ENCODE measurements at regions not wholly inside any gene's neighbourhood (a gene's known extent, or its start where the extent isn't known, plus 50 kb on each side); places are given as distances from the start of the nearest gene placed in this dataset.

DNA sequence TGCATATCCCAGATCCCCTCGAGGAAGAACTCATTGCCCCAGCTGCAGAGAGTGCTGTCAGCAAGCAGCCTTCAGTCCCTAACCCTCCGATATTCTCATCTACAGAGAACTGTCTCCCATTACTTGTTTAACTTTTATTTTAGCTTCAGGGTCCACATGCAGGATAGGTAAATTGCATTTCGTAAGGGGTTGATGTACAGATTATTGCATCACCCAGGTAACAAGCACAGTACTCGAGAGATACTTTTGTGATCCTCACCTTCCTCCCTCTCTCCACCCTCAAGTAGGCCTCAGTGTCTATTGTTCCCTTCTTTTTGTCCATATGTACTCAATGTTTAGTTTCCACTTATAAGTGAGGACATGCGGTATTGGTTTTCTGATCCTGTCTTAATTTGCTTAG, 171.5 kb upstream of the IRS2 start:
- DNase-seq (no peak), FAIRE-seq (no peak)
- H3K36me3 ChIP-seq (ENCODE audit: control insufficient read depth in 3 of 3, insufficient read depth in 2 of 3, low read depth in 1 of 3, low read length in 3 of 3), result no peaks in the 10 kb centered on the region
- no peaks in the 10 kb centered on the region for H3K9me3 ChIP-seq (ENCODE audit: control insufficient read depth in 2 of 2, insufficient read depth in 1 of 2, low read depth in 1 of 2, low read length in 1 of 2)
- no peaks in the 10 kb centered on the region for H3K4me1 ChIP-seq (ENCODE audit: control insufficient read depth in 3 of 3, insufficient read depth in 2 of 3, low read depth in 1 of 3, low read length in 2 of 3)
- H3K27me3 ChIP-seq (ENCODE audit: control insufficient read depth in 3 of 3, insufficient read depth in 3 of 3, low read length in 3 of 3), result no peaks in the 10 kb centered on the region
- H3K4me3 ChIP-seq (ENCODE audit: low read depth in 1 of 3, low read length in 3 of 3), result no peak overlapping the region
- H3K27ac ChIP-seq (ENCODE audit: low read depth in 1 of 3, low read length in 2 of 3), result no peak overlapping the region
- WGBS, 3 donors, result 71 to 82% (median 76%) methylated on average over 5 of the region's 5 CpGs

DNA sequence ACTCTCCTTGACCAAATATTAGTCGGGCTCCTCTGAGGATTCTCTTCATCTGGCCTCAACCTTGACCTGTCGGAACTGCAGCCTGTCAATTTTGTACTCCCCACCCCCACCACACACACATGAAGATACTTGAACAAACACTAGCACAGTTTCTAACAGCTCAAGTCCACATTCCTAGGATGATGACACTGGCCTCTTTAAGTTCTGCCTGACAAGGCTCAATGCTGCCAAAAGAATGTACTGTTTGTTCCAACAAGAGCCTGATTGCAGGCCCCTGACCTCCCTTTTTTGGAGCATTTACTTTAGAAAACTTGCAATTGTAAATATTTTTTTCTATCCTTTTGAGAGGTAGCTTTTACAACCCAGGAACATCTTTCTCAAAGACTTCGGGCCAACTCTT, 169.2 kb upstream of the IRS2 start:
- no peak for FAIRE-seq
- Histone ChIP-seq H3K4me1 (ENCODE audit: control insufficient read depth in 3 of 3, insufficient read depth in 2 of 3, low read depth in 1 of 3, low read length in 2 of 3) (no peaks in the 10 kb centered on the region), H3K27ac (ENCODE audit: low read depth in 1 of 3, low read length in 2 of 3) (no peak overlapping the region), H3K36me3 (ENCODE audit: control insufficient read depth in 3 of 3, insufficient read depth in 2 of 3, low read depth in 1 of 3, low read length in 3 of 3) (no peaks in the 10 kb centered on the region), H3K4me3 (ENCODE audit: low read depth in 1 of 3, low read length in 3 of 3) (no peak overlapping the region), H3K27me3 (ENCODE audit: control insufficient read depth in 3 of 3, insufficient read depth in 3 of 3, low read length in 3 of 3) (no peaks in the 10 kb centered on the region), H3K9me3 (ENCODE audit: control insufficient read depth in 2 of 2, insufficient read depth in 1 of 2, low read depth in 1 of 2, low read length in 1 of 2) (no peaks in the 10 kb centered on the region)
- 52 to 58% (median 57%) methylated on average over 3 of the region's 3 CpGs for WGBS, 3 donors
- no peak for DNase-seq

DNA sequence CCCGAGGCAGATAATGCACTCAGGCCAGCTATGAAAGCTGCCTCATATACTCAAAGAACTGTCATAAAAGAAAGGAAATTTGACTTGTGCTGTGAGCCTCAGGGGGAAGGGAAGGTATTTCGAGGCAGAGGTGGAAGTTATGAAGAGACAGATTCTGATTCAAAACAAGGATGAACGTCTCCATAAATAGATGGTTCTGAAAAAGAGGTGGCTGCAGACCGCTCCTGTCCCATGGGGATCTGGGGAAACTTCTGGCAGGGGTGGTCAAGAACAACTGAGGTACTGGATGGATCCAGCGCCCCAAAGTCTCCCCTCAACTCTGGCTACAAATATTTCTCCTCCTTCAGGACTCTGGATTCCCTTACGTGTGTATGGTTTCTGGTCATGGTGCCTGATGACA, 168.1 kb upstream of the IRS2 start:
- WGBS, 3 donors, result 81 to 85% (median 82%) methylated on average over 6 of the region's 6 CpGs
- Histone ChIP-seq H3K36me3 (ENCODE audit: control insufficient read depth in 3 of 3, insufficient read depth in 2 of 3, low read depth in 1 of 3, low read length in 3 of 3) (no peaks in the 10 kb centered on the region), H3K27me3 (ENCODE audit: control insufficient read depth in 3 of 3, insufficient read depth in 3 of 3, low read length in 3 of 3) (no peaks in the 10 kb centered on the region), H3K4me3 (ENCODE audit: low read depth in 1 of 3, low read length in 3 of 3) (no peak overlapping the region), H3K4me1 (ENCODE audit: control insufficient read depth in 3 of 3, insufficient read depth in 2 of 3, low read depth in 1 of 3, low read length in 2 of 3) (no peaks in the 10 kb centered on the region), H3K27ac (ENCODE audit: low read depth in 1 of 3, low read length in 2 of 3) (no peak overlapping the region), H3K9me3 (ENCODE audit: control insufficient read depth in 2 of 2, insufficient read depth in 1 of 2, low read depth in 1 of 2, low read length in 1 of 2) (no peaks in the 10 kb centered on the region)
- DNase-seq, result no peak
- FAIRE-seq, result no peak

DNA sequence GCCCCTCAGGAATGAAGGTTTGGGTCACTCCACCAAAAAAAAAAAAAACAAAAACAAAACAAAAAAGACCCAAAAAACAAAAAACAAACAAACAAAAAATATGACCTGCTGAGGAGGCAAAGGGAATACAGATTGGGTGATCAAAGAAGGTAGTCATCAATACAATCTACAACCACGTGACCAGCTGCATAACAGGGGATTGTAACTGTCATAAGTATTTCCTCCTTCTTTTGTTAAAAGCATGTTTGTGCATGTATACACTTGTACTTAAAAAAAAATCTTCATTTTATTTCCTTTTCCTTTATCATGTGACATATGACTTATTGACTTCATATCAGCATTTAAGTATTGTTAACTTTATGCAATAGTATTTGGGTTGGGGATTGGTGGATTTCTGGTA, 165.1 kb upstream of the IRS2 start:
- H3K9me3 ChIP-seq (ENCODE audit: control insufficient read depth in 2 of 2, insufficient read depth in 1 of 2, low read depth in 1 of 2, low read length in 1 of 2), result no peaks in the 10 kb centered on the region
- 44 to 64% (median 45%) methylated on average over 1 of the region's 1 CpG for WGBS, 3 donors
- no peak overlapping the region for H3K27ac ChIP-seq (ENCODE audit: low read depth in 1 of 3, low read length in 2 of 3)
- H3K36me3 ChIP-seq (ENCODE audit: control insufficient read depth in 3 of 3, insufficient read depth in 2 of 3, low read depth in 1 of 3, low read length in 3 of 3), result no peaks in the 10 kb centered on the region
- DNase-seq, result no peak
- no peak overlapping the region for H3K4me3 ChIP-seq (ENCODE audit: low read depth in 1 of 3, low read length in 3 of 3)
- no peak for FAIRE-seq
- no peaks in the 10 kb centered on the region for H3K4me1 ChIP-seq (ENCODE audit: control insufficient read depth in 3 of 3, insufficient read depth in 2 of 3, low read depth in 1 of 3, low read length in 2 of 3)
- H3K27me3 ChIP-seq (ENCODE audit: control insufficient read depth in 3 of 3, insufficient read depth in 3 of 3, low read length in 3 of 3), result no peaks in the 10 kb centered on the region

DNA sequence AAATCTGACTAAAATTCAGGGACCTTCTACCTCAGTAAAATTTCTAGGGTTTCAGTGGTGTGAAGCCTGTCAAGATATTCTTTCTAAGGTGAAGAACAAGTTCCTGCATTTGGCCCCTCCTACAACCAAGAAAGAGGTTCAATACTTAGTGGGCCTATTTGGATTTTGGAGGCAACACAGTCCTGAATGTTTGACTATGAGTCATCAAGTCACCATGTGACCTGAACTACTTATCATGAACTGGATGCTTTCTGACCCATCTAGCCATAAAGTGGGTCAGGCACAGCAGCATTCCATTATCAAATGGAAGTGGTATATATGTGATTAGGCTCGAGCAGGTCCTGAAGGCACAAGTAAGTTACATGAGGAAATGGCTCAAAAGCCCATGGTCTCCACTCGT, 163.0 kb upstream of the IRS2 start:
- DNase-seq (no peak), FAIRE-seq (no peak)
- H3K27me3 ChIP-seq (ENCODE audit: control insufficient read depth in 3 of 3, insufficient read depth in 3 of 3, low read length in 3 of 3), result no peaks in the 10 kb centered on the region
- 43 to 61% (median 52%) methylated on average over 2 of the region's 2 CpGs for WGBS, 3 donors
- H3K9me3 ChIP-seq (ENCODE audit: control insufficient read depth in 2 of 2, insufficient read depth in 1 of 2, low read depth in 1 of 2, low read length in 1 of 2), result no peaks in the 10 kb centered on the region
- H3K27ac ChIP-seq (ENCODE audit: low read depth in 1 of 3, low read length in 2 of 3), result no peak overlapping the region
- no peaks in the 10 kb centered on the region for H3K4me1 ChIP-seq (ENCODE audit: control insufficient read depth in 3 of 3, insufficient read depth in 2 of 3, low read depth in 1 of 3, low read length in 2 of 3)
- no peak overlapping the region for H3K4me3 ChIP-seq (ENCODE audit: low read depth in 1 of 3, low read length in 3 of 3)
- no peaks in the 10 kb centered on the region for H3K36me3 ChIP-seq (ENCODE audit: control insufficient read depth in 3 of 3, insufficient read depth in 2 of 3, low read depth in 1 of 3, low read length in 3 of 3)

DNA sequence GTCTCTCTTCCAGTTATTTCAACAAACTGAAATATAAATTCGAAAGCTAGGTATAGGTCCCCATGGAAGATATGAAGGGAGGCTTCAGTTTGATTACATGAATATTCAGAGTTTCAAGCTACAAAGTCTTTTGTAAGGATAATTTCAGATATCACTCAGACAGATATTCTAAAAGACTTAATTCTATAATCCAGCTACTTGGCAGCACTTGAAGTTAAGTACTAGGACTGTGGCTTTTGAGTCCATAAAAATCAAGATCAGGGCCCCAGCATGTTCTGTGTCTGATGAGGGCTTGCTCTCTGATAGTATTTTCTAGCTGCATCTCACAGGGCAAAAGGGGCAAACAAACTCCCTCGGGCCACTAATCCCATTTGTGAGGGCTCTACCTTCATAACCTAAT, 160.6 kb upstream of the IRS2 start:
- 68 to 85% (median 79%) methylated on average over 2 of the region's 2 CpGs for WGBS, 3 donors
- Histone ChIP-seq H3K36me3 (ENCODE audit: control insufficient read depth in 3 of 3, insufficient read depth in 2 of 3, low read depth in 1 of 3, low read length in 3 of 3) (no peaks in the 10 kb centered on the region), H3K27ac (ENCODE audit: low read depth in 1 of 3, low read length in 2 of 3) (no peak overlapping the region), H3K4me3 (ENCODE audit: low read depth in 1 of 3, low read length in 3 of 3) (no peak overlapping the region), H3K4me1 (ENCODE audit: control insufficient read depth in 3 of 3, insufficient read depth in 2 of 3, low read depth in 1 of 3, low read length in 2 of 3) (no peaks in the 10 kb centered on the region), H3K9me3 (ENCODE audit: control insufficient read depth in 2 of 2, insufficient read depth in 1 of 2, low read depth in 1 of 2, low read length in 1 of 2) (no peaks in the 10 kb centered on the region), H3K27me3 (ENCODE audit: control insufficient read depth in 3 of 3, insufficient read depth in 3 of 3, low read length in 3 of 3) (no peaks in the 10 kb centered on the region)
- DNase-seq, result no peak
- FAIRE-seq, result no peak

DNA sequence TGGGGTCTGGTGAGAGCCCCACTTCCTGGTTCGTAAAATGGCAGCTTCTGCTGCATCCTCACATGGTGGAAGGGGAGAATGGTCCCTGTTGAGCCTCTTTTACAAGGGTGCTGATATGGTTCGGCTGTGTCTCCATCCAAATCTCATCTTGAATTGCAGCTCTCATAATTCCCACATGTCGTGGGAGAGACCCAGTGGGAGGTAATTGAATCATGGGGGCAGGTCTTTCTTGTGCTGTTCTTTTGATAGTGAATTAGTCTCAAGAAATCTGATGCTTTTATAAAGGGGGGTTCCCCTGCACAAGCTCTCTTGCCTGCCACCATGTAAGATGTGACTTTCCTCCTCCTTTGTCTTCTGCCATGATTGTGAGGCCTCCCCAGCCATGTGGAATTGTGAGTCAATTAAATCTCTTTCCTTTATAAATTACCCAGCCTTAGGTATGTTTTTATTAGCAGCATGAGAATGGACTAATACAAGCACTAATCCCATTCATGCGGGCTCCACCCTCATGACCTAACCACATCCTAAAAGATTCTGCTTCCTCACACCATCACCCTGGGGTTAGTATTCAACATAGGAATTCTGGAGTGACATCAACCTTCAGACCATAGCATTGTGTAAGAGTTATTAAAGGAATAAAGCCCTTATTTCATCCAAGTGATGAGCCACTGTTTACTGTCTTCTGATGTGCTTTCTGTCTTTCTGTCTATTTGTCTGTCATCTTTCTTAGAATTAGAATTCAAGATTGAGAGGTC, 159.0 kb upstream of the IRS2 start:
- FAIRE-seq, result no peak
- DNase-seq, result no peak
- 69 to 83% (median 78%) methylated on average over 4 of the region's 4 CpGs for WGBS, 3 donors
- H3K36me3 ChIP-seq (ENCODE audit: control insufficient read depth in 3 of 3, insufficient read depth in 2 of 3, low read depth in 1 of 3, low read length in 3 of 3), result no peaks in the 10 kb centered on the region
- no peak overlapping the region for H3K27ac ChIP-seq (ENCODE audit: low read depth in 1 of 3, low read length in 2 of 3)
- no peak overlapping the region for H3K4me3 ChIP-seq (ENCODE audit: low read depth in 1 of 3, low read length in 3 of 3)
- H3K4me1 ChIP-seq (ENCODE audit: control insufficient read depth in 3 of 3, insufficient read depth in 2 of 3, low read depth in 1 of 3, low read length in 2 of 3), result no peaks in the 10 kb centered on the region
- H3K27me3 ChIP-seq (ENCODE audit: control insufficient read depth in 3 of 3, insufficient read depth in 3 of 3, low read length in 3 of 3), result no peaks in the 10 kb centered on the region
- H3K9me3 ChIP-seq (ENCODE audit: control insufficient read depth in 2 of 2, insufficient read depth in 1 of 2, low read depth in 1 of 2, low read length in 1 of 2), result no peaks in the 10 kb centered on the region

DNA sequence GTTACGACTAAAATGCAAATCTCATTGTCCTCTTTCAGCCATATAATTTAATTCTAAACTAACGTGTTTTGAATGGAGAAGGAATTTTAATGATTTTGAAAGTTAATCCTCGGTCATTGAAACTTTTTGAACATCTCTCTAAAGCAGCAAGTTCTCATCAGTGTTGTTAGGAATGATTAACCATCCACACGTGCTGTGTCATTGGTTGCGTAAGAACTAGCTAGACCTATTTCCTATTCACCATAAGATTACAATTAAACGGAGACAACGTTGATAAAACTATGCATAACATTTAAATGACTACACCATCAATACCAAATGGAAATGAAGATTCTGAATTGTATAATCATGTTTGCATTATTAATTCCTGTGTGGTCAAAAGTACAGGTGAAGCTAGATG, 155.6 kb upstream of the IRS2 start:
- Histone ChIP-seq H3K9me3 (ENCODE audit: control insufficient read depth in 2 of 2, insufficient read depth in 1 of 2, low read depth in 1 of 2, low read length in 1 of 2) (no peaks in the 10 kb centered on the region), H3K27me3 (ENCODE audit: control insufficient read depth in 3 of 3, insufficient read depth in 3 of 3, low read length in 3 of 3) (no peaks in the 10 kb centered on the region), H3K27ac (ENCODE audit: low read depth in 1 of 3, low read length in 2 of 3) (no peak overlapping the region), H3K4me1 (ENCODE audit: control insufficient read depth in 3 of 3, insufficient read depth in 2 of 3, low read depth in 1 of 3, low read length in 2 of 3) (no peaks in the 10 kb centered on the region), H3K36me3 (ENCODE audit: control insufficient read depth in 3 of 3, insufficient read depth in 2 of 3, low read depth in 1 of 3, low read length in 3 of 3) (no peaks in the 10 kb centered on the region), H3K4me3 (ENCODE audit: low read depth in 1 of 3, low read length in 3 of 3) (no peak overlapping the region)
- 47 to 65% (median 49%) methylated on average over 7 of the region's 7 CpGs for WGBS, 3 donors
- DNase-seq (peak in 1 of 2 donors; percentile 3), FAIRE-seq (no peak)

DNA sequence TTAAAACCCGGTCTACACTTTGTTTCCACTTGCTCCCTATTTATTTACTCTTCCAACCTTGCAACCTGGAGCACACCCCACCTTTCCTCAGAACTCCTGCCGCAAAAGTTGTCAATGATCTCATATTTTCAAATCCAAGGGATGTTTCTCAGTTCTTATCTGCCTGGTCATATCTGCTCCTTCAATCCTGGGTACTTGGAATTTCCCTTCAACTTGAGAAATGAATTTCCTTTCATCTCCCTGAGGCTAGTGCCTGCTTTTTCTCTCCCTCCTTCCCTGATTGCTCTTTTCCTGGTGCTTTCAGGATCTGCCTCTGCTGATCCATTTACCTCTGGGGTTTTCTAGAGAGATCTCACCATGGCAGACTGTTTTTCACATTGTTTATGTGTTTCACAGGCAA, 154.8 kb upstream of the IRS2 start:
- no peak for DNase-seq
- H3K9me3 ChIP-seq (ENCODE audit: control insufficient read depth in 2 of 2, insufficient read depth in 1 of 2, low read depth in 1 of 2, low read length in 1 of 2), result no peaks in the 10 kb centered on the region
- H3K27ac ChIP-seq (ENCODE audit: low read depth in 1 of 3, low read length in 2 of 3), result no peak overlapping the region
- H3K4me3 ChIP-seq (ENCODE audit: low read depth in 1 of 3, low read length in 3 of 3), result no peak overlapping the region
- H3K4me1 ChIP-seq (ENCODE audit: control insufficient read depth in 3 of 3, insufficient read depth in 2 of 3, low read depth in 1 of 3, low read length in 2 of 3), result no peaks in the 10 kb centered on the region
- FAIRE-seq, result no peak
- WGBS, 3 donors, result 25 to 59% (median 55%) methylated on average over 2 of the region's 2 CpGs
- no peaks in the 10 kb centered on the region for H3K27me3 ChIP-seq (ENCODE audit: control insufficient read depth in 3 of 3, insufficient read depth in 3 of 3, low read length in 3 of 3)
- no peaks in the 10 kb centered on the region for H3K36me3 ChIP-seq (ENCODE audit: control insufficient read depth in 3 of 3, insufficient read depth in 2 of 3, low read depth in 1 of 3, low read length in 3 of 3)
